BE2C (cell line): ENCODE measurements at regions not wholly inside any gene's neighbourhood (a gene's known extent, or its start where the extent isn't known, plus 50 kb on each side); places are given as distances from the start of the nearest gene placed in this dataset.

Experiments
- DNase-seq: peaks from one replicate; pipeline ENCODE4 v3.0.0-alpha.2; 2020
- H3K27me3 ChIP-seq: fragments of 250-450 bp; sonication (Bioruptor Pico); 2 replicates; pipeline ENCODE4 v1.5.1; 2020; ENCODE audit warnings: mild to moderate bottlenecking
- H3K36me3 ChIP-seq: fragments of 250-450 bp; sonication (Bioruptor Pico); 2 replicates; pipeline ENCODE4 v1.5.1; 2020; ENCODE audit warnings: mild to moderate bottlenecking
- H3K4me1 ChIP-seq: fragments of 250-450 bp; sonication (Bioruptor Pico); 2 replicates; pipeline ENCODE4 v1.5.1; 2020
- H3K4me3 ChIP-seq: 2 replicates; pipeline ENCODE4 v1.5.1; 2011; ENCODE audit warnings: low read depth, low read length
- H3K9me3 ChIP-seq: fragments of 250-450 bp; sonication (Bioruptor Pico); 2 replicates; pipeline ENCODE4 v1.5.1; 2020
- CTCF ChIP-seq: IDR thresholded peaks from 2 replicates; pipeline ENCODE4 v1.5.1; 2012; ENCODE audit warnings: mild to moderate bottlenecking, low read depth, low read length

GRCh38 chr2:8260213-8260612 is 421.6 kb upstream of the ID2 start:
- no peak for TF ChIP-seq CTCF
- no peaks in the 10 kb centered on the region for H3K9me3 ChIP-seq
- H3K36me3 ChIP-seq: no peaks in the 10 kb centered on the region
- no peak for DNase-seq
- peaks cover 7% of the 10 kb centered on the region; the same call in 1 of the 2 replicates for H3K4me1 ChIP-seq
- no peak overlapping the region for H3K4me3 ChIP-seq
- no peaks in the 10 kb centered on the region for H3K27me3 ChIP-seq

GRCh38 chr2:8263901-8264300 is 418.0 kb upstream of the ID2 start:
- no peak for TF ChIP-seq CTCF
- no peaks in the 10 kb centered on the region for H3K9me3 ChIP-seq
- H3K27me3 ChIP-seq: no peaks in the 10 kb centered on the region
- H3K4me1 ChIP-seq: peaks cover 7% of the 10 kb centered on the region; the same call in 1 of the 2 replicates
- no peaks in the 10 kb centered on the region for H3K36me3 ChIP-seq
- H3K4me3 ChIP-seq: no peak overlapping the region
- no peak for DNase-seq

GRCh38 chr2:8264981-8265380 is 416.9 kb upstream of the ID2 start:
- DNase-seq: no peak
- Histone ChIP-seq H3K4me3 (no peak overlapping the region), H3K4me1 (peaks cover 7% of the 10 kb centered on the region; the same call in 1 of the 2 replicates), H3K27me3 (no peaks in the 10 kb centered on the region), H3K9me3 (no peaks in the 10 kb centered on the region), H3K36me3 (no peaks in the 10 kb centered on the region)
- TF ChIP-seq CTCF: no peak

- DNase-seq: no peak
- no peak for TF ChIP-seq CTCF
- no peaks in the 10 kb centered on the region for H3K27me3 ChIP-seq
- no peaks in the 10 kb centered on the region for H3K9me3 ChIP-seq
- no peak overlapping the region for H3K4me3 ChIP-seq
- no peaks in the 10 kb centered on the region for H3K36me3 ChIP-seq
- peaks cover 7% of the 10 kb centered on the region; the same call in 1 of the 2 replicates for H3K4me1 ChIP-seq
Observed at GRCh38 chr2:8265476-8266226, 416.2 kb upstream of the ID2 start.

GRCh38 chr2:8266563-8266962 is 415.3 kb upstream of the ID2 start:
- H3K4me1 ChIP-seq: peaks cover 5% of the 10 kb centered on the region; the same call in 1 of the 2 replicates
- H3K4me3 ChIP-seq: no peak overlapping the region
- no peak for DNase-seq
- no peaks in the 10 kb centered on the region for H3K36me3 ChIP-seq
- no peak for TF ChIP-seq CTCF
- no peaks in the 10 kb centered on the region for H3K9me3 ChIP-seq
- no peaks in the 10 kb centered on the region for H3K27me3 ChIP-seq

- no peaks in the 10 kb centered on the region for H3K36me3 ChIP-seq
- DNase-seq: no peak
- H3K4me3 ChIP-seq: no peak overlapping the region
- H3K27me3 ChIP-seq: no peaks in the 10 kb centered on the region
- no peak for TF ChIP-seq CTCF
- H3K9me3 ChIP-seq: no peaks in the 10 kb centered on the region
- H3K4me1 ChIP-seq: peaks cover 5% of the 10 kb centered on the region; the same call in 1 of the 2 replicates
Observed at GRCh38 chr2:8267048-8267447, 414.8 kb upstream of the ID2 start.
